SU-DHL-6 (cell line): ENCODE measurements at regions not wholly inside any gene's neighbourhood (a gene's known extent, or its start where the extent isn't known, plus 50 kb on each side); places are given as distances from the start of the nearest gene placed in this dataset.

Source experiments
- H2AFZ ChIP-seq: fragments of 200-600 bp; sonication (generic); 2 replicates; pipeline ENCODE4 v1.6.1; 2014; ENCODE audit warnings: low read depth, mild to moderate bottlenecking, moderate library complexity, mixed read lengths, antibody characterized with exemption, low read length; ENCODE audit not compliant: severe bottlenecking
- H3F3A ChIP-seq: fragments of 200-600 bp; shearing (Covaris generic); 2 replicates; pipeline ENCODE4 v1.6.0; 2016; ENCODE audit warnings: antibody characterized with exemption, mild to moderate bottlenecking; ENCODE audit not compliant: insufficient read depth
- H3K27ac ChIP-seq: fragments of 200-600 bp; sonication (generic); 2 replicates; pipeline ENCODE4 v1.5.1; 2016; ENCODE audit warnings: low read depth, mild to moderate bottlenecking, low read length, moderate library complexity, mixed read lengths
- H3K27me3 ChIP-seq: fragments of 200-600 bp; sonication (generic), shearing (Covaris generic); 2 replicates; pipeline ENCODE4 v1.6.0; 2014; ENCODE audit warnings: mild to moderate bottlenecking, low read length
- H3K36me3 ChIP-seq: fragments of 200-600 bp; sonication (generic); 2 replicates; pipeline ENCODE4 v1.6.1; 2014; ENCODE audit warnings: mild to moderate bottlenecking, low read length, mixed read lengths
- H3K4me2 ChIP-seq: fragments of 300-600, 200-600 bp; shearing (Covaris generic), sonication (generic); 2 replicates; pipeline ENCODE4 v1.6.0; 2014; ENCODE audit warnings: low read length, low read depth, mild to moderate bottlenecking; ENCODE audit not compliant: poor library complexity, severe bottlenecking
- H3K4me3 ChIP-seq: fragments of 200-600 bp; sonication (generic); 2 replicates; pipeline ENCODE4 v1.5.1; 2014; ENCODE audit warnings: antibody characterized with exemption, low read length, mild to moderate bottlenecking, mixed read lengths; ENCODE audit not compliant: insufficient read depth, poor library complexity, severe bottlenecking
- H3K79me2 ChIP-seq: fragments of 200-600 bp; sonication (generic); 2 replicates; pipeline ENCODE4 v1.6.1; 2014; ENCODE audit warnings: mild to moderate bottlenecking, low read length, moderate library complexity; ENCODE audit not compliant: insufficient read depth
- H3K9ac ChIP-seq: fragments of 200-600 bp; sonication (generic); 2 replicates; pipeline ENCODE4 v1.7.0; 2014; ENCODE audit warnings: mild to moderate bottlenecking, low read length
- H3K9me2 ChIP-seq: fragments of 200-600 bp; sonication (generic); replicated peaks from 2 replicates; pipeline ENCODE4 v1.6.1; 2014; ENCODE audit warnings: low read length; ENCODE audit not compliant: insufficient read depth
- H3K9me3 ChIP-seq: fragments of 200-600 bp; sonication (generic); 2 replicates; pipeline ENCODE4 v1.6.1; 2014; ENCODE audit warnings: low read length, mixed read lengths; ENCODE audit not compliant: insufficient read depth
- H4K20me1 ChIP-seq: fragments of 200-600 bp; sonication (generic); 2 replicates; pipeline ENCODE4 v1.6.1; 2014; ENCODE audit warnings: low read depth, mild to moderate bottlenecking, antibody characterized with exemption, low read length, moderate library complexity, mixed read lengths
- CTCF ChIP-seq: fragments of 200-600 bp; sonication (generic); IDR thresholded peaks from one replicate; pipeline ENCODE4 v1.5.1; 2017; ENCODE audit warnings: antibody characterized with exemption, mild to moderate bottlenecking, low read length, moderate library complexity; ENCODE audit not compliant: insufficient read depth, poor library complexity, severe bottlenecking
- EZH2phosphoT487 ChIP-seq: fragments of 200-600 bp; sonication (generic), shearing (Covaris generic); conservative IDR thresholded peaks from 2 replicates; pipeline ENCODE4 v1.6.1; 2018; ENCODE audit warnings: mild to moderate bottlenecking, antibody characterized with exemption, low read length, moderate library complexity, mixed read lengths

GRCh38 chr2:234684466-234684865 is 187.6 kb upstream of the ARL4C start:
- no peak overlapping the region for H2AFZ ChIP-seq
- H3K27ac ChIP-seq = no peak overlapping the region
- H3K36me3 ChIP-seq = no peaks in the 10 kb centered on the region

GRCh38 chr2:234683950-234684349 is 187.1 kb upstream of the ARL4C start:
- no peaks in the 10 kb centered on the region for H3K36me3 ChIP-seq
- no peak overlapping the region for H2AFZ ChIP-seq
- H3F3A ChIP-seq = no peaks in the 10 kb centered on the region
- no peak overlapping the region for H3K9ac ChIP-seq
- H3K4me2 ChIP-seq = no peak overlapping the region
- no peak overlapping the region for H3K4me3 ChIP-seq
- no peaks in the 10 kb centered on the region for H3K9me3 ChIP-seq
- H3K27me3 ChIP-seq = no peaks in the 10 kb centered on the region
- H4K20me1 ChIP-seq = no peaks in the 10 kb centered on the region
- H3K27ac ChIP-seq = no peak overlapping the region
- TF ChIP-seq EZH2phosphoT487 (no peak), CTCF (no peak)
- no peaks in the 10 kb centered on the region for H3K79me2 ChIP-seq
- H3K9me2 ChIP-seq = no peaks in the 10 kb centered on the region

More at GRCh38 chr2:234684466-234684865, 187.6 kb upstream of the ARL4C start:
- Histone ChIP-seq H3K9me3 (no peaks in the 10 kb centered on the region), H3K4me3 (no peak overlapping the region), H3F3A (no peaks in the 10 kb centered on the region), H3K9ac (no peak overlapping the region), H3K9me2 (no peaks in the 10 kb centered on the region), H3K79me2 (no peaks in the 10 kb centered on the region), H3K27me3 (no peaks in the 10 kb centered on the region), H4K20me1 (no peaks in the 10 kb centered on the region), H3K4me2 (no peak overlapping the region)
- no peak for TF ChIP-seq EZH2phosphoT487
- no peak for TF ChIP-seq CTCF

GRCh38 chr2:234682492-234683228 is 185.8 kb upstream of the ARL4C start:
- Histone ChIP-seq H3K79me2 (no peaks in the 10 kb centered on the region), H3K9ac (no peak overlapping the region), H4K20me1 (no peaks in the 10 kb centered on the region), H3K27ac (no peak overlapping the region), H3F3A (no peaks in the 10 kb centered on the region), H3K4me3 (no peak overlapping the region), H3K9me3 (no peaks in the 10 kb centered on the region), H3K4me2 (no peak overlapping the region), H3K9me2 (no peaks in the 10 kb centered on the region), H2AFZ (no peak overlapping the region), H3K27me3 (no peaks in the 10 kb centered on the region), H3K36me3 (no peaks in the 10 kb centered on the region)
- no peak for TF ChIP-seq EZH2phosphoT487
- TF ChIP-seq CTCF = no peak
